ENCODE measurements at regions not wholly inside any gene's neighbourhood (a gene's known extent, or its start where the extent isn't known, plus 50 kb on each side); places are given as distances from the start of the nearest gene placed in this dataset.
A peak's percentile ranks its signal among the peaks of the same experiment; 100 is the strongest.
"Not testable (repeated sequence)": the region's sequence is repeated elsewhere in the genome, so short reads cannot be mapped to it uniquely, and the experiment has no call there.

GRCh38 chr18:46199515-46200147 is 95.4 kb downstream of the HAUS1 start:
- no peaks in the 10 kb centered on the region for H3K9me3 ChIP-seq (ENCODE audit: control extremely low read depth in 1 of 5, control insufficient read depth in 4 of 5, insufficient read depth in 2 of 5, low read depth in 1 of 5, low read length in 4 of 5)
- CTCF ChIA-PET: interaction anchor here (0.7 to 6.5 kb wide), 6 partner anchors 9 to 57 kb away, joined by 3 to 26 read pairs (median 4); a partner anchor contains a TSS
- peaks cover 7 to 19% (median 11%) of the 10 kb centered on the region in 4 experiments for H3K4me1 ChIP-seq (ENCODE audit: control extremely low read depth in 1 of 4, control insufficient read depth in 4 of 4, insufficient read depth in 4 of 4, low read length in 3 of 4)
- DNase-seq: peak in 1 of 3 donors; percentile 37
- H3K27me3 ChIP-seq (replicated peaks in 2 of 5; ENCODE audit: control insufficient read depth in 4 of 5, insufficient read depth in 5 of 5, low read length in 4 of 5): no peaks in the 10 kb centered on the region
- POLR2A ChIA-PET: no interaction called here
- H3K4me3 ChIP-seq (ENCODE audit: control insufficient read depth in 1 of 7, extremely low read depth in 1 of 7, insufficient read depth in 4 of 7, low read depth in 2 of 7, low read length in 6 of 7): no peak overlapping the region
- H3K36me3 ChIP-seq (ENCODE audit: control insufficient read depth in 4 of 4, insufficient read depth in 4 of 4, low read length in 3 of 4): peaks cover 0 to 11% (median 3%) of the 10 kb centered on the region in 4 experiments
- WGBS (ENCODE audit: insufficient coverage): no CpG with 5 or more reads among the region's 8 CpGs
- no peak overlapping the region for H3K27ac ChIP-seq (ENCODE audit: insufficient read depth in 1 of 2, low read depth in 1 of 2, low read length in 2 of 2, poor library complexity in 1 of 2, severe bottlenecking in 2 of 2)

- H3K36me3 ChIP-seq (ENCODE audit: control insufficient read depth in 4 of 4, insufficient read depth in 4 of 4, low read length in 3 of 4): peaks cover 0 to 11% (median 3%) of the 10 kb centered on the region in 4 experiments
- peaks cover 11 to 26% (median 18%) of the 10 kb centered on the region in 4 experiments for H3K4me1 ChIP-seq (ENCODE audit: control extremely low read depth in 1 of 4, control insufficient read depth in 4 of 4, insufficient read depth in 4 of 4, low read length in 3 of 4)
- DNase-seq; H3K4me3 ChIP-seq (ENCODE audit: control insufficient read depth in 1 of 7, extremely low read depth in 1 of 7, insufficient read depth in 4 of 7, low read depth in 2 of 7, low read length in 6 of 7); H3K27me3 ChIP-seq (replicated peaks in 2 of 5; ENCODE audit: control insufficient read depth in 4 of 5, insufficient read depth in 5 of 5, low read length in 4 of 5); H3K27ac ChIP-seq (ENCODE audit: insufficient read depth in 1 of 2, low read depth in 1 of 2, low read length in 2 of 2, poor library complexity in 1 of 2, severe bottlenecking in 2 of 2); POLR2A ChIA-PET; H3K9me3 ChIP-seq (ENCODE audit: control extremely low read depth in 1 of 5, control insufficient read depth in 4 of 5, insufficient read depth in 2 of 5, low read depth in 1 of 5, low read length in 4 of 5): not testable (repeated sequence)
- CTCF ChIA-PET: interaction anchor here (0.6 to 6.5 kb wide), 5 partner anchors 9 to 1584 kb away, joined by 3 to 26 read pairs (median 4); a partner anchor contains a TSS
- WGBS (ENCODE audit: insufficient coverage): 92% methylated on average over 4 of the region's 11 CpGs
Observed at GRCh38 chr18:46200178-46201055, 96.2 kb downstream of the HAUS1 start.

GRCh38 chr18:46204143-46204542 is 100.0 kb downstream of the HAUS1 start:
- DNase-seq: no peak
- POLR2A ChIA-PET: no interaction called here
- peaks cover 13 to 34% (median 26%) of the 10 kb centered on the region in 4 experiments for H3K4me1 ChIP-seq (ENCODE audit: control extremely low read depth in 1 of 4, control insufficient read depth in 4 of 4, insufficient read depth in 4 of 4, low read length in 3 of 4)
- H3K36me3 ChIP-seq (ENCODE audit: control insufficient read depth in 4 of 4, insufficient read depth in 4 of 4, low read length in 3 of 4): peaks cover 0 to 7% (median 0%) of the 10 kb centered on the region in 4 experiments
- H3K9me3 ChIP-seq (ENCODE audit: control extremely low read depth in 1 of 5, control insufficient read depth in 4 of 5, insufficient read depth in 2 of 5, low read depth in 1 of 5, low read length in 4 of 5): no peaks in the 10 kb centered on the region
- H3K4me3 ChIP-seq (ENCODE audit: control insufficient read depth in 1 of 7, extremely low read depth in 1 of 7, insufficient read depth in 4 of 7, low read depth in 2 of 7, low read length in 6 of 7): peak overlapping the region in 1 of 7 experiments; percentile 45
- H3K27ac ChIP-seq (ENCODE audit: insufficient read depth in 1 of 2, low read depth in 1 of 2, low read length in 2 of 2, poor library complexity in 1 of 2, severe bottlenecking in 2 of 2): no peak overlapping the region
- no peaks in the 10 kb centered on the region for H3K27me3 ChIP-seq (replicated peaks in 2 of 5; ENCODE audit: control insufficient read depth in 4 of 5, insufficient read depth in 5 of 5, low read length in 4 of 5)
- CTCF ChIA-PET: interaction anchor here (6.5 kb wide), 1 partner anchor 31 kb away, joined by 26 read pairs; a partner anchor contains a TSS

GRCh38 chr18:46207985-46208384 is 103.8 kb downstream of the HAUS1 start:
- POLR2A ChIA-PET: no interaction called here
- H3K4me1 ChIP-seq (ENCODE audit: control extremely low read depth in 1 of 4, control insufficient read depth in 4 of 4, insufficient read depth in 4 of 4, low read length in 3 of 4): peaks cover 27 to 49% (median 38%) of the 10 kb centered on the region in 4 experiments
- no CpG with 5 or more reads among the region's 1 CpG for WGBS (ENCODE audit: insufficient coverage)

GRCh38 chr18:46209161-46209560 is 105.0 kb downstream of the HAUS1 start:
- ChIA-PET CTCF (interaction anchor here (0.6 to 14.4 kb wide), 4 partner anchors 8 to 34 kb away, joined by 3 to 138 read pairs (median 4); a partner anchor contains a TSS), POLR2A (no interaction called here)
- peaks cover 0 to 4% (median 0%) of the 10 kb centered on the region in 4 experiments for H3K36me3 ChIP-seq (ENCODE audit: control insufficient read depth in 4 of 4, insufficient read depth in 4 of 4, low read length in 3 of 4)
- no peak overlapping the region for H3K4me3 ChIP-seq (ENCODE audit: control insufficient read depth in 1 of 7, extremely low read depth in 1 of 7, insufficient read depth in 4 of 7, low read depth in 2 of 7, low read length in 6 of 7)
- no peaks in the 10 kb centered on the region for H3K9me3 ChIP-seq (ENCODE audit: control extremely low read depth in 1 of 5, control insufficient read depth in 4 of 5, insufficient read depth in 2 of 5, low read depth in 1 of 5, low read length in 4 of 5)
- H3K27me3 ChIP-seq (replicated peaks in 2 of 5; ENCODE audit: control insufficient read depth in 4 of 5, insufficient read depth in 5 of 5, low read length in 4 of 5): no peaks in the 10 kb centered on the region
- no peak for DNase-seq
- H3K27ac ChIP-seq (ENCODE audit: insufficient read depth in 1 of 2, low read depth in 1 of 2, low read length in 2 of 2, poor library complexity in 1 of 2, severe bottlenecking in 2 of 2): no peak overlapping the region
- peaks cover 20 to 47% (median 35%) of the 10 kb centered on the region in 4 experiments for H3K4me1 ChIP-seq (ENCODE audit: control extremely low read depth in 1 of 4, control insufficient read depth in 4 of 4, insufficient read depth in 4 of 4, low read length in 3 of 4)

More at GRCh38 chr18:46207985-46208384, 103.8 kb downstream of the HAUS1 start:
- DNase-seq: no peak
- Histone ChIP-seq H3K4me3 (ENCODE audit: control insufficient read depth in 1 of 7, extremely low read depth in 1 of 7, insufficient read depth in 4 of 7, low read depth in 2 of 7, low read length in 6 of 7) (no peak overlapping the region), H3K27me3 (replicated peaks in 2 of 5; ENCODE audit: control insufficient read depth in 4 of 5, insufficient read depth in 5 of 5, low read length in 4 of 5) (no peaks in the 10 kb centered on the region), H3K27ac (ENCODE audit: insufficient read depth in 1 of 2, low read depth in 1 of 2, low read length in 2 of 2, poor library complexity in 1 of 2, severe bottlenecking in 2 of 2) (no peak overlapping the region), H3K9me3 (ENCODE audit: control extremely low read depth in 1 of 5, control insufficient read depth in 4 of 5, insufficient read depth in 2 of 5, low read depth in 1 of 5, low read length in 4 of 5) (no peaks in the 10 kb centered on the region), H3K36me3 (ENCODE audit: control insufficient read depth in 4 of 4, insufficient read depth in 4 of 4, low read length in 3 of 4) (peaks cover 0 to 4% (median under 1%) of the 10 kb centered on the region in 4 experiments)
- CTCF ChIA-PET: interaction anchor here (0.7 to 1.4 kb wide), 3 partner anchors 30 to 35 kb away, joined by 3 to 6 read pairs (median 4); a partner anchor contains a TSS

GRCh38 chr18:46211816-46212215 is 107.6 kb downstream of the HAUS1 start:
- POLR2A ChIA-PET: interaction anchor here (1.9 kb wide), 1 partner anchor 38 kb away, joined by 7 read pairs; a partner anchor contains a TSS
- H3K4me1 ChIP-seq (ENCODE audit: control extremely low read depth in 1 of 4, control insufficient read depth in 4 of 4, insufficient read depth in 4 of 4, low read length in 3 of 4): peaks cover 7 to 27% (median 20%) of the 10 kb centered on the region in 4 experiments

More at GRCh38 chr18:46211816-46212215, 107.6 kb downstream of the HAUS1 start:
- DNase-seq: peak; percentile 60 to 80 (median 66)
- CTCF ChIA-PET: interaction anchor here (0.6 to 14.4 kb wide), 13 partner anchors 9 to 64 kb away, joined by 3 to 138 read pairs (median 5); a partner anchor contains a TSS
- WGBS (ENCODE audit: insufficient coverage): no CpG with 5 or more reads among the region's 1 CpG
- Histone ChIP-seq H3K27me3 (replicated peaks in 2 of 5; ENCODE audit: control insufficient read depth in 4 of 5, insufficient read depth in 5 of 5, low read length in 4 of 5) (no peaks in the 10 kb centered on the region), H3K9me3 (ENCODE audit: control extremely low read depth in 1 of 5, control insufficient read depth in 4 of 5, insufficient read depth in 2 of 5, low read depth in 1 of 5, low read length in 4 of 5) (no peaks in the 10 kb centered on the region), H3K27ac (ENCODE audit: insufficient read depth in 1 of 2, low read depth in 1 of 2, low read length in 2 of 2, poor library complexity in 1 of 2, severe bottlenecking in 2 of 2) (peak overlapping the region; percentile 2 to 65), H3K36me3 (ENCODE audit: control insufficient read depth in 4 of 4, insufficient read depth in 4 of 4, low read length in 3 of 4) (peaks cover 9 to 16% (median 12%) of the 10 kb centered on the region in 4 experiments), H3K4me3 (ENCODE audit: control insufficient read depth in 1 of 7, extremely low read depth in 1 of 7, insufficient read depth in 4 of 7, low read depth in 2 of 7, low read length in 6 of 7) (peak overlapping the region in 5 of 7 experiments; percentile 1 to 46 (median 23))
